ENCODE measurements at regions not wholly inside any gene's neighbourhood (a gene's known extent, or its start where the extent isn't known, plus 50 kb on each side); places are given as distances from the start of the nearest gene placed in this dataset.

- TF ChIP-seq KLF1 (tag; IDR thresholded peaks at IDR 0.05) (no peak), ZNF395 (CRISPR knock-in tag; IDR thresholded peaks at IDR 0.05) (no peak), ZNF699 (CRISPR knock-in tag; IDR thresholded peaks at IDR 0.05; ENCODE audit: insufficient replicate concordance) (no peak), ZNF282 (CRISPR knock-in tag; IDR thresholded peaks at IDR 0.05) (no peak), ZNF766 (CRISPR knock-in tag; conservative IDR thresholded peaks at IDR 0.05) (no peak), SMARCB1 (IDR thresholded peaks at IDR 0.05; ENCODE audit: insufficient read length, low read depth) (no peak), ZNF277 (CRISPR knock-in tag; IDR thresholded peaks at IDR 0.05; ENCODE audit: borderline replicate concordance) (no peak), PHB (CRISPR knock-in tag; IDR thresholded peaks at IDR 0.05) (no peak), NKRF (IDR thresholded peaks at IDR 0.05; ENCODE audit: borderline replicate concordance) (no peak), ZNF518B (CRISPR knock-in tag; IDR thresholded peaks at IDR 0.05) (no peak), ZNF121 (CRISPR knock-in tag; conservative IDR thresholded peaks at IDR 0.05) (no peak)
These were observed 83.9 kb upstream of the C11orf87 start (continued) for GRCh38 chr11:109338131-109338530.
